ENCODE measurements at regions not wholly inside any gene's neighbourhood (a gene's known extent, or its start where the extent isn't known, plus 50 kb on each side); places are given as distances from the start of the nearest gene placed in this dataset.

DNA sequence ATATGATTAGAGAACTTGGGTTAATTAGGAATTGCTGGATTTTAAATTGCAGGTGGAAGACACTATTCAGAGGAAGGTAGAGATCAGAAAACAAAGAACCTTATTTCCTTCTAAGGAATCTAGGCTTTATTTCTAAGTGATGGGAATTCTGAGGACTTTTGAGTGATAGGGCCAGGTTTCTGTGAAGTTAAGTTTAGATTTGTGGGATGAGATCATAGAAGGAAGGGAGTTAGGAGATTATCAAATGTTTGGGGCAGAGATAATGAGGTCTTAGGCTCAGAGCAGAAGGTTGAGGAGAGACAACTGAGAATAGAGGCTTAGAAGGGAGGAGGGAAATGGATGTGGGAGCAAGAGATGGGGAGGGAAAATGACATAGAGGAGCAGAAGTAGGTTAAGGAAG, 109.7 kb upstream of the MMS22L start:
- in situ Hi-C loops (cut with MboI): loop anchor here (5.0 kb wide), 2 partner anchors 210 to 325 kb away; no protein-coding TSS in a partner anchor

More for the DNA sequence above, 109.7 kb upstream of the MMS22L start:
- no peak overlapping the region for H3K27ac ChIP-seq (ENCODE audit: control insufficient read depth, insufficient read depth)
- no peaks in the 10 kb centered on the region; a peak in 1 of 4 replicates for H3K27me3 ChIP-seq (replicated peaks in 1 of 2; ENCODE audit: control insufficient read depth in 2 of 2, insufficient read depth in 2 of 2, low read length in 1 of 2)
- no peak overlapping the region for H3K4me2 ChIP-seq (ENCODE audit: control insufficient read depth, insufficient read depth)
- H3K9ac ChIP-seq (ENCODE audit: control insufficient read depth, insufficient read depth, low read length): no peak overlapping the region
- ChIA-PET POLR2A (no interaction called here), RAD21 (ENCODE audit: unreplicated experiment) (interaction anchor here (0.7 to 4.4 kb wide), 3 partner anchors 178 to 207 kb away, joined by 4 to 18 read pairs (median 9); no protein-coding TSS in a partner anchor), CTCF (interaction anchor here (0.9 to 7.0 kb wide), 7 partner anchors 177 to 326 kb away, joined by 3 to 103 read pairs (median 9); no protein-coding TSS in a partner anchor), SMC1A (ENCODE audit: uncharacterized antibody, unreplicated experiment) (interaction anchor here (1.0 to 5.3 kb wide), 4 partner anchors 204 to 322 kb away, joined by 3 to 33 read pairs (median 6); no protein-coding TSS in a partner anchor)
- no peak overlapping the region for H2AFZ ChIP-seq (ENCODE audit: control insufficient read depth, low read depth, low read length)
- H4K20me1 ChIP-seq (ENCODE audit: control insufficient read depth, insufficient read depth): no peaks in the 10 kb centered on the region
- H3K9me3 ChIP-seq (replicated peaks; ENCODE audit: control insufficient read depth, insufficient read depth, low read length): no peaks in the 10 kb centered on the region
- TF ChIP-seq CUX1 (IDR thresholded peaks at IDR 0.05; ENCODE audit: insufficient replicate concordance, low read depth, low read length) (no peak), MYC (IDR thresholded peaks at IDR 0.05; ENCODE audit: insufficient read depth, insufficient read length, insufficient replicate concordance, low read length, severe bottlenecking) (no peak), CREB1 (IDR thresholded peaks at IDR 0.05; ENCODE audit: low read depth) (no peak), SPI1 (IDR thresholded peaks at IDR 0.05; ENCODE audit: borderline replicate concordance, insufficient read depth, low read depth, low read length) (no peak), YBX1 (IDR thresholded peaks at IDR 0.05) (no peak), TARDBP (IDR thresholded peaks at IDR 0.05; ENCODE audit: borderline replicate concordance) (no peak), JUND (IDR thresholded peaks at IDR 0.05; ENCODE audit: low read depth, low read length) (no peak)
- H3K4me1 ChIP-seq (ENCODE audit: control insufficient read depth, insufficient read depth, low read length): no peaks in the 10 kb centered on the region
- FAIRE-seq: no peak
- DNase-seq (ENCODE audit: low read depth, low spot score): no peak
- no peak for ATAC-seq
- H3K36me3 ChIP-seq (ENCODE audit: control insufficient read depth in 2 of 2, insufficient read depth in 2 of 2, low read length in 1 of 2): no peaks in the 10 kb centered on the region
- H3K4me3 ChIP-seq: no peak overlapping the region
- BruUV-seq (replicated peaks): no TSS peak
- H3K79me2 ChIP-seq (ENCODE audit: control insufficient read depth, insufficient read depth, low read length): no peaks in the 10 kb centered on the region
- intact Hi-C loops (cut with micrococcal nuclease; ENCODE audit: unreplicated experiment): no loop called here

Data from GM12878 (cell line).